ENCODE measurements at regions not wholly inside any gene's neighbourhood (a gene's known extent, or its start where the extent isn't known, plus 50 kb on each side); places are given as distances from the start of the nearest gene placed in this dataset.

DNA sequence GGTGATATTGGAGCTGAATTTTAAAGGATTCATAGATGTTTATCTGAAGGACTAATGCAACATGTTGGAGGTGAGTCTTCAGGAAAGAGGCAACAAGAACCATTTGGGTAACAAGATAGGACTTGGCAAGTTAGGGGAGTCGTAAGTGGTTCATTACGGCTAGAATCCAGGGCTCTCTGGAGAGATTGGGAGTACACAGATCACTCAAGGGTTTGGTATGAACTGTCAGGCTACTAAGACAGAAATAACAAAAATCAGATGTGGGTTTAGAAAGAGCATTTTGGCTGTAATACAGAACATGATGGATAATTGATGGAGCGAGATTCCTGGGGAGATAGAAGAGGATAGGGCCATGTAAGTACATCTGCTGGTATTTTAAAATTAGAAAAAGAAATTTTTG, 86.3 kb upstream of the ESR1 start:
- no peak overlapping the region for H3K27ac Mint-ChIP-seq (ENCODE audit: unreplicated experiment)
- H3K9me3 ChIP-seq, result no peaks in the 10 kb centered on the region
- no TSS peak for BruUV-seq (replicated peaks)
- no peak for DNase-seq
- H3K4me1 ChIP-seq, result no peaks in the 10 kb centered on the region; the same call in 1 of the 2 replicates
- TF ChIP-seq, protein P1, sequence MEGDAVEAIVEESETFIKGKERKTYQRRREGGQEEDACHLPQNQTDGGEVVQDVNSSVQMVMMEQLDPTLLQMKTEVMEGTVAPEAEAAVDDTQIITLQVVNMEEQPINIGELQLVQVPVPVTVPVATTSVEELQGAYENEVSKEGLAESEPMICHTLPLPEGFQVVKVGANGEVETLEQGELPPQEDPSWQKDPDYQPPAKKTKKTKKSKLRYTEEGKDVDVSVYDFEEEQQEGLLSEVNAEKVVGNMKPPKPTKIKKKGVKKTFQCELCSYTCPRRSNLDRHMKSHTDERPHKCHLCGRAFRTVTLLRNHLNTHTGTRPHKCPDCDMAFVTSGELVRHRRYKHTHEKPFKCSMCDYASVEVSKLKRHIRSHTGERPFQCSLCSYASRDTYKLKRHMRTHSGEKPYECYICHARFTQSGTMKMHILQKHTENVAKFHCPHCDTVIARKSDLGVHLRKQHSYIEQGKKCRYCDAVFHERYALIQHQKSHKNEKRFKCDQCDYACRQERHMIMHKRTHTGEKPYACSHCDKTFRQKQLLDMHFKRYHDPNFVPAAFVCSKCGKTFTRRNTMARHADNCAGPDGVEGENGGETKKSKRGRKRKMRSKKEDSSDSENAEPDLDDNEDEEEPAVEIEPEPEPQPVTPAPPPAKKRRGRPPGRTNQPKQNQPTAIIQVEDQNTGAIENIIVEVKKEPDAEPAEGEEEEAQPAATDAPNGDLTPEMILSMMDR (IDR thresholded peaks at IDR 0.05; ENCODE audit: insufficient read depth in 1 of 2, low read depth in 1 of 2, low read length in 1 of 2, severe bottlenecking in 1 of 2, unreplicated experiment in 1 of 2), result no peak
- CTCF ChIA-PET, result no interaction called here
- no peaks in the 10 kb centered on the region for H3K36me3 Mint-ChIP-seq (ENCODE audit: insufficient read depth, unreplicated experiment)
- no peaks in the 10 kb centered on the region for H3K27me3 ChIP-seq (replicated peaks; ENCODE audit: control insufficient read depth, insufficient read depth, low read length)
- no peaks in the 10 kb centered on the region for H3K36me3 ChIP-seq (ENCODE audit: control insufficient read depth, insufficient read depth, low read length)
- H3K4me1 Mint-ChIP-seq (ENCODE audit: low read depth, unreplicated experiment), result peaks cover 9% of the 10 kb centered on the region
- H3K9me3 Mint-ChIP-seq (ENCODE audit: unreplicated experiment), result no peaks in the 10 kb centered on the region
- intact Hi-C loops (cut with micrococcal nuclease; ENCODE audit: unreplicated experiment), result no loop called here
- no peaks in the 10 kb centered on the region for H3K27me3 Mint-ChIP-seq (ENCODE audit: insufficient read depth, unreplicated experiment)
- no peak overlapping the region for H3K4me3 Mint-ChIP-seq (ENCODE audit: unreplicated experiment)
- H3K4me3 ChIP-seq (ENCODE audit: low read depth, low read length), result no peak overlapping the region
- POLR2A ChIA-PET, result no interaction called here

DNA sequence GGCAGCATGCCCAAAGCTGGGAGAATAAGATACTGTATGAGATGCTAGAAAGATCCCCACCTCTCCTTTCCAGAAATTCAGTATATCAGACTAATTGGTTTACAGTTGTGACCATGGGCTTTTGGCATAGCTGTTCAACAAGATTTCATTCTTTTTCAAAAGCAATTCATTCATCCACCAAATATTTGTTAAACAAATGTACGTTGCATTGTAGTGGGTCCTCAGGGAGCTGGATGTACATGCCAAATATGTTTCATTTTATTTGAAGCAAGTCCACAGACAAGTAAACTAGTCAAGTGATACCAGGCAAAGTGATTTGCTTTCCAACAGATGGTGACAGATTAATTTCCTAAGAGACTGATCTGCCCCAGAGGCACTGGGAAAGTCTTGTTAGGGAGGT, 85.8 kb upstream of the ESR1 start:
- no peaks in the 10 kb centered on the region for H3K36me3 ChIP-seq (ENCODE audit: control insufficient read depth, insufficient read depth, low read length)
- no peaks in the 10 kb centered on the region for H3K4me1 ChIP-seq
- no peaks in the 10 kb centered on the region for H3K9me3 ChIP-seq
- no peaks in the 10 kb centered on the region for H3K36me3 Mint-ChIP-seq (ENCODE audit: insufficient read depth, unreplicated experiment)
- DNase-seq, result no peak
- intact Hi-C loops (cut with micrococcal nuclease; ENCODE audit: unreplicated experiment), result no loop called here
- H3K27ac Mint-ChIP-seq (ENCODE audit: unreplicated experiment), result no peak overlapping the region
- H3K4me1 Mint-ChIP-seq (ENCODE audit: low read depth, unreplicated experiment), result peaks cover 9% of the 10 kb centered on the region
- TF ChIP-seq, protein P1 (IDR thresholded peaks at IDR 0.05; ENCODE audit: insufficient read depth in 1 of 2, low read depth in 1 of 2, low read length in 1 of 2, severe bottlenecking in 1 of 2, unreplicated experiment in 1 of 2), result no peak
- ChIA-PET POLR2A (no interaction called here), CTCF (no interaction called here)
- H3K27me3 Mint-ChIP-seq (ENCODE audit: insufficient read depth, unreplicated experiment), result no peaks in the 10 kb centered on the region
- BruUV-seq (replicated peaks), result no TSS peak
- H3K9me3 Mint-ChIP-seq (ENCODE audit: unreplicated experiment), result no peaks in the 10 kb centered on the region
- no peaks in the 10 kb centered on the region for H3K27me3 ChIP-seq (replicated peaks; ENCODE audit: control insufficient read depth, insufficient read depth, low read length)
- H3K4me3 Mint-ChIP-seq (ENCODE audit: unreplicated experiment), result no peak overlapping the region
- H3K4me3 ChIP-seq (ENCODE audit: low read depth, low read length), result no peak overlapping the region

DNA sequence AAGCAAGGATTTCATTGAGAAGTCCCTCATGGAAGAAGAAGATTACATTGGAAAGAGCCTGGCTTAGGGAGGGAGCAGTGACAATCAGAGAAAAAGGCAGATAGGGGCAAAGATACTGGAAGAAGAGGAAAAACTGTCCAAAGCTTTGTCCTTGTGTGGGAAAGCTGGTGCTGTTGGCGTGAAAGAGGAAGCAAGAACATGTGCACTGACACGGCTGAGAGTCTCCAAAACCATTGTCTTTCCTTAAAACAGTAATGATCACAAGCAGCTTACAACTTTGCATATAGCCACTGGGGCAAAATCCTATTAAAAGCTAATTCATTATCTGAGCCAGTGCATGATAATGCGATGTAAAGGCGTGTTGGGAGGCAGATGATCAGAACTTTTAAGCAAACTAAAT, 85.1 kb upstream of the ESR1 start:
- Mint-ChIP-seq H3K4me1 (ENCODE audit: low read depth, unreplicated experiment) (peaks cover 9% of the 10 kb centered on the region), H3K4me3 (ENCODE audit: unreplicated experiment) (no peak overlapping the region), H3K36me3 (ENCODE audit: insufficient read depth, unreplicated experiment) (no peaks in the 10 kb centered on the region), H3K9me3 (ENCODE audit: unreplicated experiment) (no peaks in the 10 kb centered on the region), H3K27ac (ENCODE audit: unreplicated experiment) (no peak overlapping the region), H3K27me3 (ENCODE audit: insufficient read depth, unreplicated experiment) (no peaks in the 10 kb centered on the region)
- POLR2A ChIA-PET, result no interaction called here
- Histone ChIP-seq H3K27me3 (replicated peaks; ENCODE audit: control insufficient read depth, insufficient read depth, low read length) (no peaks in the 10 kb centered on the region), H3K4me1 (no peaks in the 10 kb centered on the region), H3K4me3 (ENCODE audit: low read depth, low read length) (no peak overlapping the region), H3K9me3 (no peaks in the 10 kb centered on the region), H3K36me3 (ENCODE audit: control insufficient read depth, insufficient read depth, low read length) (no peaks in the 10 kb centered on the region)
- TF ChIP-seq, protein P1 (IDR thresholded peaks at IDR 0.05; ENCODE audit: insufficient read depth in 1 of 2, low read depth in 1 of 2, low read length in 1 of 2, severe bottlenecking in 1 of 2, unreplicated experiment in 1 of 2), result no peak
- CTCF ChIA-PET, result no interaction called here
- no peak for DNase-seq
- no TSS peak for BruUV-seq (replicated peaks)
- intact Hi-C loops (cut with micrococcal nuclease; ENCODE audit: unreplicated experiment), result no loop called here
